IMR-90 (cell line): ENCODE measurements at regions not wholly inside any gene's neighbourhood (a gene's known extent, or its start where the extent isn't known, plus 50 kb on each side); places are given as distances from the start of the nearest gene placed in this dataset.

Experiments
- ATAC-seq: fragments of 200-7000 bp; cut with Tn5 transposase; 2 replicates; pipeline ENCODE4 v1.9.1; 2020; ENCODE audit warnings: low read depth, mild to moderate bottlenecking, moderate library complexity
- BruUV-seq: library from RNA; stranded (reverse); fragments of 400-500 nt; replicated peaks from 2 replicates; lab custom pipeline; 2021; lab: Mats Ljungman, UMichigan
- CTCF ChIA-PET: fragments of 300-600 bp; formaldehyde crosslinking; extraction: SDS; loops from one replicate; lab custom pipeline; 2021; ENCODE audit warnings: antibody characterized with exemption; lab: Yijun Ruan, JAX
- POLR2A ChIA-PET: fragments of 300-600 bp; sonication (Branson Sonifier 250); formaldehyde crosslinking; loops from one replicate; lab custom pipeline; 2022; ENCODE audit warnings: antibody characterized with exemption; ENCODE audit not compliant: unreplicated experiment; lab: Charles Lee
- DNase-seq: peaks from one replicate; pipeline ENCODE4 v3.0.0; 2013
- H2AFZ ChIP-seq: replicated peaks from 2 replicates; pipeline ENCODE3; 2013; ENCODE audit warnings: low read length, mild to moderate bottlenecking; ENCODE audit not compliant: poor library complexity
- H2AK5ac ChIP-seq: 2 replicates; pipeline ENCODE4 v1.6.1; 2013; ENCODE audit warnings: low read depth, low read length, inconsistent platforms
- H2AK9ac ChIP-seq: replicated peaks from 2 replicates; pipeline ENCODE3; 2013; ENCODE audit warnings: mild to moderate bottlenecking, low read depth, low read length, moderate library complexity; ENCODE audit not compliant: poor library complexity
- H2BK120ac ChIP-seq: 2 replicates; pipeline ENCODE4 v1.6.1; 2013; ENCODE audit warnings: low read depth, low read length, inconsistent platforms
- H2BK15ac ChIP-seq: 3 replicates; pipeline ENCODE4 v1.6.1; 2013; ENCODE audit warnings: low read depth, low read length, inconsistent platforms
- H2BK20ac ChIP-seq: 2 replicates; pipeline ENCODE4 v1.6.1; 2013; ENCODE audit warnings: low read depth, mild to moderate bottlenecking, inconsistent platforms, low read length, moderate library complexity
- H2BK5ac ChIP-seq: 2 replicates; pipeline ENCODE4 v1.6.1; 2013; ENCODE audit warnings: mild to moderate bottlenecking, low read depth, low read length, inconsistent platforms; ENCODE audit not compliant: poor library complexity, severe bottlenecking
- H3K14ac ChIP-seq: replicated peaks from 2 replicates; pipeline ENCODE4 v1.6.1; 2013; ENCODE audit warnings: low read depth, low read length, inconsistent platforms
- H3K18ac ChIP-seq: 2 replicates; pipeline ENCODE4 v1.6.1; 2013; ENCODE audit warnings: low read depth, low read length, control low read depth
- H3K23ac ChIP-seq: 2 replicates; pipeline ENCODE4 v1.6.1; 2013; ENCODE audit warnings: low read depth, low read length, inconsistent platforms
- H3K27ac ChIP-seq: 2 replicates; pipeline ENCODE4 v1.5.1; 2013; ENCODE audit warnings: mild to moderate bottlenecking, control low read depth, low read length; ENCODE audit not compliant: insufficient read depth
- H3K27me3 ChIP-seq: 2 replicates; pipeline ENCODE4 v1.6.1; 2013; ENCODE audit warnings: low read length; ENCODE audit not compliant: control insufficient read depth, insufficient read depth
- H3K36me3 ChIP-seq: 2 replicates; pipeline ENCODE4 v1.6.1; 2013; ENCODE audit warnings: low read length, mixed read lengths; ENCODE audit not compliant: control insufficient read depth, insufficient read depth
- H3K4ac ChIP-seq: 2 replicates; pipeline ENCODE4 v1.6.1; 2013; ENCODE audit warnings: low read depth, low read length, inconsistent platforms
- H3K4me1 ChIP-seq: 2 replicates; pipeline ENCODE4 v1.6.1; 2013; ENCODE audit warnings: low read length, mixed read lengths; ENCODE audit not compliant: control insufficient read depth, insufficient read depth
- H3K4me2 ChIP-seq: 2 replicates; pipeline ENCODE4 v1.6.1; 2013; ENCODE audit warnings: low read depth, mild to moderate bottlenecking, control low read depth, low read length, moderate library complexity
- H3K4me3 ChIP-seq: 2 replicates; pipeline ENCODE4 v1.5.1; 2013; ENCODE audit warnings: low read depth, mild to moderate bottlenecking, control low read depth, low read length, moderate library complexity; ENCODE audit not compliant: insufficient read depth
- H3K56ac ChIP-seq: 2 replicates; pipeline ENCODE4 v1.6.1; 2013; ENCODE audit warnings: low read length, inconsistent platforms; ENCODE audit not compliant: insufficient read depth; ENCODE audit errors: extremely low read depth
- H3K79me1 ChIP-seq, 2 experiments: 2 replicates each; pipeline ENCODE4 v1.6.1; 2013; ENCODE audit warnings: low read length in 2 of 2, inconsistent platforms in 1 of 2, low read depth in 1 of 2
- H3K9ac ChIP-seq: 2 replicates; pipeline ENCODE4 v1.6.1; 2013; ENCODE audit warnings: low read depth, low read length, control low read depth
- H3K9me1 ChIP-seq: 2 replicates; pipeline ENCODE4 v1.6.1; 2013; ENCODE audit warnings: low read length, inconsistent platforms; ENCODE audit not compliant: insufficient read depth
- H3K9me3 ChIP-seq: 2 replicates; pipeline ENCODE4 v1.6.1; 2013; ENCODE audit warnings: low read length; ENCODE audit not compliant: control insufficient read depth, insufficient read depth
- H4K20me1 ChIP-seq: 2 replicates; pipeline ENCODE4 v1.6.1; 2013; ENCODE audit warnings: low read length, inconsistent platforms; ENCODE audit not compliant: insufficient read depth
- H4K5ac ChIP-seq: 2 replicates; pipeline ENCODE4 v1.6.1; 2013; ENCODE audit warnings: mild to moderate bottlenecking, low read depth, low read length, control low read depth
- H4K8ac ChIP-seq, 2 experiments: 2 replicates each; pipeline ENCODE4 v1.6.1; 2013; ENCODE audit warnings: low read depth in 2 of 2, low read length in 2 of 2, control low read depth in 1 of 2, inconsistent platforms in 1 of 2
- H4K91ac ChIP-seq: 2 replicates; pipeline ENCODE4 v1.6.1; 2013; ENCODE audit warnings: low read depth, low read length, inconsistent platforms; ENCODE audit not compliant: insufficient read depth
- BHLHE40 ChIP-seq: fragments of 150-350 bp; IDR thresholded peaks from 2 replicates; pipeline ENCODE4 v1.6.1; 2016; ENCODE audit warnings: mild to moderate bottlenecking, low read depth, low read length
- CTCF ChIP-seq: conservative IDR thresholded peaks from 2 replicates; pipeline ENCODE4 v1.5.1; 2012; ENCODE audit warnings: mild to moderate bottlenecking, low read depth, low read length, improper control_type of control experiment
- ELK1 ChIP-seq: fragments of 150-350 bp; IDR thresholded peaks from 2 replicates; pipeline ENCODE4 v1.6.1; 2016; ENCODE audit warnings: low read depth, mild to moderate bottlenecking, low read length, moderate library complexity, borderline replicate concordance
- MAZ ChIP-seq: IDR thresholded peaks from 2 replicates; pipeline ENCODE4 v1.6.1; 2012; ENCODE audit warnings: low read depth, mild to moderate bottlenecking, low read length, improper control_type of control experiment, moderate library complexity, borderline replicate concordance
- NFE2L2 ChIP-seq: fragments of 150-350 bp; IDR thresholded peaks from 2 replicates; pipeline ENCODE4 v1.6.1; 2016; ENCODE audit warnings: low read depth, mild to moderate bottlenecking, low read length
- RAD21 ChIP-seq: IDR thresholded peaks from 2 replicates; pipeline ENCODE4 v1.6.1; 2012; ENCODE audit warnings: low read length, improper control_type of control experiment
- RCOR1 ChIP-seq: IDR thresholded peaks from 2 replicates; pipeline ENCODE4 v1.6.1; 2012; ENCODE audit warnings: mild to moderate bottlenecking, low read length, improper control_type of control experiment; ENCODE audit not compliant: insufficient replicate concordance
- RFX5 ChIP-seq: IDR thresholded peaks from 2 replicates; pipeline ENCODE4 v1.8.0; 2012; ENCODE audit warnings: low read depth, mild to moderate bottlenecking, low read length, moderate library complexity
- USF2 ChIP-seq: fragments of 150-350 bp; IDR thresholded peaks from 2 replicates; pipeline ENCODE4 v1.6.1; 2017; ENCODE audit warnings: mild to moderate bottlenecking, antibody characterized with exemption, low read length, low read depth
- WGBS, 2 experiments: methylation state at CpG; one replicate each; pipeline versions ENCODE4 v1.1.5 to v1.1.7; 2013; ENCODE audit warnings: missing lambda C conversion rate in 2 of 2; ENCODE audit not compliant: insufficient read length in 1 of 2; ENCODE audit errors: extremely low coverage in 2 of 2; 5-methylcytosine and 5-hydroxymethylcytosine counted together
- dilution Hi-C: fragments of 300-500 bp; cut with HindIII; formaldehyde crosslinking; loops from one replicate; pipeline ENCODE4 v1.14.3; 2018; ENCODE audit warnings: low sequenced_read_pairs; ENCODE audit not compliant: unreplicated experiment
- in situ Hi-C: fragments of 300-500 bp; cut with MboI; formaldehyde crosslinking; loops from 3 replicates; pipeline ENCODE4 v1.14.3; 2019; ENCODE audit warnings: low sequenced_read_pairs, inconsistent platforms, mixed read lengths
- intact Hi-C: fragments of 100-400 bp; cut with micrococcal nuclease; formaldehyde crosslinking; loops from 2 replicates; pipeline ENCODE4 v1.10.0; 2022

GRCh38 chr4:152089584-152089983 is 328.8 kb upstream of the GATB start:
- H3K27me3 ChIP-seq = peaks cover 17% of the 10 kb centered on the region
- no peaks in the 10 kb centered on the region for H4K20me1 ChIP-seq
- no peak overlapping the region for H4K8ac ChIP-seq
- no peak overlapping the region for H3K18ac ChIP-seq
- no peak for TF ChIP-seq RCOR1
- no peak for TF ChIP-seq RFX5
- TF ChIP-seq ELK1 = no peak
- no peak for TF ChIP-seq MAZ
- no peak for TF ChIP-seq RAD21
- no peak for TF ChIP-seq CTCF
- no peak for TF ChIP-seq USF2
- no peak for TF ChIP-seq BHLHE40
- TF ChIP-seq NFE2L2 = no peak
- H3K36me3 ChIP-seq = no peaks in the 10 kb centered on the region
- ChIA-PET CTCF (interaction anchor here (0.7 kb wide), 1 partner anchor 142 kb away, joined by 3 read pairs; no protein-coding TSS in a partner anchor), POLR2A (no interaction called here)
- dilution Hi-C loops = no loop called here
- no CpG with 5 or more reads among the region's 2 CpGs for WGBS, 2 experiments
- no peaks in the 10 kb centered on the region; the same call in 1 of the 2 replicates for H3K4me1 ChIP-seq
- intact Hi-C loops = no loop called here
- H2AK5ac ChIP-seq = no peak overlapping the region
- no peak overlapping the region for H2AFZ ChIP-seq
- H2BK20ac ChIP-seq = no peak overlapping the region
- H3K23ac ChIP-seq = no peak overlapping the region
- no peaks in the 10 kb centered on the region for H3K9me3 ChIP-seq
- H4K91ac ChIP-seq = no peak overlapping the region
- H3K79me1 ChIP-seq = no peaks in the 10 kb centered on the region
- no peak overlapping the region for H3K4ac ChIP-seq
- H3K56ac ChIP-seq = no peak overlapping the region
- no TSS peak for BruUV-seq
- in situ Hi-C loops = no loop called here
- no peak overlapping the region for H4K5ac ChIP-seq
- no peak overlapping the region for H3K4me3 ChIP-seq
- no peak for DNase-seq
- H2BK5ac ChIP-seq = no peak overlapping the region
- no peaks in the 10 kb centered on the region; the same call in 1 of the 2 replicates for H3K9me1 ChIP-seq
- no peak overlapping the region for H3K27ac ChIP-seq
- no peak overlapping the region for H3K14ac ChIP-seq
- H3K4me2 ChIP-seq = no peak overlapping the region
- no peak overlapping the region for H2BK120ac ChIP-seq
- H2BK15ac ChIP-seq = no peak overlapping the region
- ATAC-seq = no peak
- no peak overlapping the region for H3K9ac ChIP-seq
- H2AK9ac ChIP-seq = no peak overlapping the region
